NCI-H2227 treated with DMSO at 0.1 percent for 48 hours (cell line): ENCODE measurements at regions not wholly inside any gene's neighbourhood (a gene's known extent, or its start where the extent isn't known, plus 50 kb on each side); places are given as distances from the start of the nearest gene placed in this dataset.

ENCODE experiments used
- DNase-seq: peaks from one replicate; lab custom pipeline; 2025; lab: John Stamatoyannopoulos, UW

GRCh38 chr14:104462651-104463630, 116.6 kb upstream of the C14orf180 start:
- DNase-seq, result peak; percentile 15

- DNase-seq, result no peak
These were observed 114.7 kb upstream of the C14orf180 start for GRCh38 chr14:104464907-104465306.

- no peak for DNase-seq
These were observed 113.8 kb upstream of the C14orf180 start for GRCh38 chr14:104465482-104466390.

DNA sequence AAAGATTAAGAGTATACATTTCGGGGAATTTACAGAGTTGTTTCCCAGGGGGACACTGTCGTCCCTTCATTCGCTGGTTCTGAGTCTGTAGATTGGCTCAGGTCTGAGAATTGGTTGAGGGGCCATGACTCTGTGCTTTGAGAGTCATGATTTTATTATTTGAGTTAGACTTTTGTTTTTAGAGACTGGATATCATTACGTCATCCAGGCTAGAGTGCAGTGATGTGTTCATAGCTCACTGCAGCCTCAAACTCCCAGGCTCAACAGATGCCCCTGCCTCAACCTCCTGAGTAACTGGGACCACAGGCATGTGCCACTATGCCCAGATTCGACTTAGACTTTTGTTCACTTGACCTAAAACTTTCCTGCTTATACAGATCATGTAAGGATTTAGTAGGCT, 112.3 kb upstream of the C14orf180 start:
- no peak for DNase-seq

DNA sequence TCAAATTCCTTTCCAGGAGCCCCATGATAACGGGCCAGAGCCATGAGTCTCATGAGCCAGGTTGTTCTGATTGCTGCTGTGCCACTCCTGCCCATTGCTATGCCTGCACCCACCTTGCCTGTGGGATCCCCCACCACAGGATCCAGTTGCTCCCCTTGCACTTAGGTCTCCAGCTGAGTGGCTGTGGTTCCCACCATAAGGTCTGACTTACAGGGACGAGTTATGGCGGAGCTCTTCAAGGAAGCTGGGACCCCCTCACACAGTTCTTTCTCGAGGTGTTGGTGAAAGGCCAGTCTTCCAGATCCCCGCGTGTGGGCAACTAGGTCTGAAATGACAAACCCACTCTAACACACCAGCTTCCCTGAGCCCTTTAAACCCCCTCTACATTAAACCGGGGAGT, 111.9 kb upstream of the C14orf180 start:
- no peak for DNase-seq

DNA sequence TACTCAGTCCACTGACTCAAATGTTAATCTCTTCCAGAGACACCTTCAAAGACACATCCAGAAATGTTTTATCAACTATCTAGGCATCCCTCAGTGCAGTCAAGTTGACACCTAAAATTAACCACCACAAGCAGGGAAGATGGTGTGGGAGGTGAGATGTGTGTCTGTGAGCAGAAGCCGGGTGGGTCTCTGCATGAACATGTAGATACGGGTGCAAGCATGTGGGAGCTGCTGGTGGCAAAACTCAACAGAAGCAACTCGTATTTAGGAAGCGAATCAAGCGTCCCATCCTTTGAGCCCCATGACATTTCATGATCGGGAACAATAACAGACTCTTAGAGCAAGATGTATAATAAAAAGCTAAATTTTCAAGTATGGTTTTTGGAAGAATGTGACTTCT, 110.0 kb upstream of the C14orf180 start:
- no peak for DNase-seq

GRCh38 chr14:104470588-104470987, 109.0 kb upstream of the C14orf180 start:
- no peak for DNase-seq

- DNase-seq, result no peak
These were observed 108.5 kb upstream of the C14orf180 start for GRCh38 chr14:104471114-104471513.

DNA sequence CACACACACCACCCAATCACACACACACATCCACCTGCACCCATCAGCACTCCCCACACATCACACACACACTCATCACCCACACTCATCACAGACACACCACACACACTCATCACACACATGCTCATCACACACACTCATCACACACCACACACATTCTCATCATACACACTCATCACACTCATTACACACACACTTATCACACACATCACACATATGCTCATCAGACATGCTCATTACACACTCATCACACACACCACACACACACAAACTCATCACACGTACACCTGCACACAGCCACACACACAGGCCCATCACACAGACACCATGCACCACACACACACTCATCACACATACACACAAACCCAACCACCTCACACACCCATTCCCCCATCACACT, 107.5 kb upstream of the C14orf180 start:
- DNase-seq, result no peak

DNA sequence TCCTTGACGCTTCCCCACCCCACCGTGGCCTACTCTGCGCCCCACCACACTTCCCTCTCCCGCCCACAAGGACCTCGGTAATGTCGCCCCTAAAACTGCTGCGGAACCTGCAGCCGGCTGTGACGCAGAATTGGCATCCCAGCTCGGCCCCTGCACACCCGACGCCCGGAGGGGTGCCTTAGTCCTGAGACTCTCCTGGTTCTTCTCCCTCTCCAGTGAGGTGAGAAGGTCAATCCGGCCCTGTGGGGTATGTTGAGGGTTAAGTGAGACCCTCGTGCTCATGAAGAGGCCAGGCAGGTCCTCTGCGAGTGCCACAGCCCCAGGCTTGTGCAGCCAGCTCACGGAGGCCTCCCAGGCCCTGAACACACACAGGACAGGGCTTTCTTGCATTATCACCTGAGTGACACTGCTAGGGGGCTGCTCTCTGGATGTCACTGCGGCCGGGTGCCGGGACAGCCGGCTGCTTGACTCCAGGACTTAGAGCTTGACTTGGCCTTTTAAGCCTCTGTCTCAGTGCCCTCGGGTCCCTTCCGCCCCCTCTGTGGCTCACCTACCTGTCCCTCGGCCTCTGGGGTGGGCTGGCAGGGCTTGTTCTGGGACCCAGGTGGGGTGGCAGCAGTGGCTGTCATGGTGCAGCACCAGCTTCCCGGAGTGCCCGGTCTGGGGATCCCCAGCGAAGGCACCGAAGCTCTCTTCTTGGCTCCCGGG, 106.9 kb upstream of the C14orf180 start:
- DNase-seq, result no peak

DNA sequence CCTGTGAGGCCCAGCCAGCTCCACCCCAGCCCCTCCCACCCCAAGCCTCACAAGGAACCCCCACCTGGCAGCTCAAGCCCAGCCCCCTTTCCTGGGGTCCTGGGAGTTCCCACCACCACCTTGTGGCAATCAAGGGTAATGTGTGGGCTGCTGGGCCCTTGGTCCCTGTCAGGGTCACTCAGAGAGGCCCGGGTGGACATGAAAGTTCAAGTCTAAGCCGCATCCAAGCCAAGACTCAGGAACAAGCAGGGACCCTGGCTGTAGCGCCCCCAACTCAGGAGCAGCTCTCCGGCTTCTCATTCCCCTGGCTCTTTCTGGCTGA, 106.4 kb upstream of the C14orf180 start:
- DNase-seq, result no peak

- no peak for DNase-seq
These were observed 105.7 kb upstream of the C14orf180 start for GRCh38 chr14:104473649-104474494.

GRCh38 chr14:104474495-104475213, 104.9 kb upstream of the C14orf180 start:
- DNase-seq, result no peak

DNA sequence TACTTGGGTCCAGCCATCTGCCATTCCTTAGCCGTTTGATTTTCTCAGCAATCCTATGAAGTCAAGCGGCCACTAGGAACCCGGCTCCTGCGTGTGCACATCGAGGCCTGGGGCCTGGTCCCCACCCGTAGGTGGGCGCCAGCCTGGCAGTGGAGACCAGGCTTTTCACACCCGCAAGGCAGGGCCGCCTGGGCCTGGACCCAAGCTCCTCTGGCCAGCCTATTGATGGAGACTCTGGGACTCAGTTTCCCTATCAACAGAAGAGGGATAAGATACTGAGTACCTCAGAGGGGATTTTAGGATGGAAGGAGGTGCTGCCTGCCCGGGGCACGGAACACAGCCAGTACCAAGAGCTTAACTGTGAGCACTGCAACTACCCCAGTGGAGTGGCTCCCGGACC, 104.3 kb upstream of the C14orf180 start:
- no peak for DNase-seq

DNA sequence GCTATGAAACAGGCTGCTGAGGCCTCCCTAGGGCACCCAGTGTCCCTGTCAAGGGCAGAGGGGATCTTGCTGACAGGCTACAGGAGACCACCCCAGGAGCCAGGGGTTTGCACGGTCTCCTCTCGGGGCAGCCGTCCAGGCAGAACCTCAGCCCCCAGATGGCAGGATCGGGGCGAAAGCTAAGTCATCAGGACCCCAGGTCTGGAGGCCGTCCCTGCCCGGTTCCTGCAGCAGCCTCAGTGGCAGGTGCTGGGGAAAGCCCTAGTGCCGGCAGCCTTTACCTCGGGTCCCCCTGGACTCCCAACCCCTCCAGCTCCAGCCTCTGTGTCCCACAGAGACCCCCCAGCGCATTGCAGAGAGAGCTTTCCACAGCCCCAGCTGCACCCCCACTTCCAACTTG, 103.8 kb upstream of the C14orf180 start:
- no peak for DNase-seq

- no peak for DNase-seq
These were observed 103.1 kb upstream of the C14orf180 start for GRCh38 chr14:104476437-104476836.

GRCh38 chr14:104477117-104477623, 102.4 kb upstream of the C14orf180 start:
- no peak for DNase-seq

DNA sequence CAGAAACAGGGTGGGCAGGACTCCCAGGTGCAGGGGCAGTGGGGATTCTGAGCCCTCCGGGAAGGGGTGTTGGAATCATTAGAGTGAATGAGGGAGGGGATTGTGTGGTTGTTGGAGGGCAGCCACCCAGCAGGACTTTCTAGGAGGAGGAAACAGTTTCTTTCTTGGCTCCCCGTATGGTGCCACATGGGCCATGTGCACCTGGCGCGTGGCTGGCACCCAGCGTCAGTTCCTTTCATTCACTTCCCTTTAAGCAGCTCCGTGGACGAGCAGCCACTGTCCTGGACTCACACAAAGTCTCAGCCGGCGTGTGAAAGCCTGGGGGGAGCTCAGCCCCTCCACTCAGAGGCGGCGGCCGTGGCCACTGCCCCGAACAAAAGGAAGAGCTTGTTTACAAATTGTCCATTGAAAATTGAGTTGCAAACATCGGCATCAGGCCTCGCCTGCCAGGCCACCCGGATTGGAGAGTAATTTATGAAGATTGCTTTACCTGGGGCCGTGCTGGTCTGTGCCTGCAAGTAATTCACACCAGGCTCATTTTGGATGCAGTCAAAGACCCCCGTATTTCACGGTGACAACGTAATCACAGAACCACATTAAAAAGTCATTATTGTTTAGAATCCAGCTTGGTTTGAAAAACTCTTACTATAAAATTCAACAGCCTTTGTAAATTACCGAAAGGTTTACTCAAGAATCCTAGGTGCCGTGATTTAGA, 101.7 kb upstream of the C14orf180 start:
- DNase-seq, result no peak

DNA sequence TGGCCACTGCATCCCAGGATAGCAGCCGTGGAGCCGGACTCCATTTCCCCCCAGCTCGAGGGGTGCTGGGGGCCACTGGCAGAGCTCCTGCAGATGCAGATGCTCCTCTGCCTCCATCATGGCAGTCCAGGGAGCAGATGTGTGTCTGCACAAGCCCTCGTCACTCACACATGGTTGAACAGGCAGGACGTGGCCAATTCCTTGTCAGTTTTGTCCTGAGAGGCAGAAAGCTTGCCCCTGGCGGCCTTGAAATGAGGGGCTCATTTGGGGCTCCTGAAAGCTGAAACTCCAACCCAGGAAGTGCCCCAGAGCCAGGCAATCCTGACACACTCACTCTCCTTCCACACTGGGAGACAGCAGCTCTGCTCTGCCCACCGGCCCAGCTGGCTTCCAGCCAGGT, 100.9 kb upstream of the C14orf180 start:
- DNase-seq, result no peak

DNA sequence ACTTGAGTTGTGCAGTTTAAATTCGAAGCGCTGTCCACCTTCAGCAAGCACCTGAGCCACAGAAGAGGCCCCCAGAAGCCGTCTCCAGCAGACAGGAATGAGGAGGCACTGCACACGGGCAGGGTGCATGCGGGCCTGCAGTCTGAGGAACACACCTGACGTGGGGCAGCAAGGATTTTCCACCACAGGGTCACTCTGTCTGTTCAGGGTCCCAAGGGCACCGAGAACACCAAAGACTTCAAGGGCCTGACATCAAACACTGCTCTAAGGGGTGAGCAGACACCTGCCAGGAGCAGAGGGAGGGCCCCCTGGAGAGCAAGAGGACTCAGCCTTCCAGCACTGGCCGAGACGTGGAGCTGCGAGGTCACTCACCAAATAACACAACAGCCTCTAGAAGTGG, 99.7 kb upstream of the C14orf180 start:
- DNase-seq, result no peak
